ENCODE measurements at regions not wholly inside any gene's neighbourhood (a gene's known extent, or its start where the extent isn't known, plus 50 kb on each side); places are given as distances from the start of the nearest gene placed in this dataset.

DNA sequence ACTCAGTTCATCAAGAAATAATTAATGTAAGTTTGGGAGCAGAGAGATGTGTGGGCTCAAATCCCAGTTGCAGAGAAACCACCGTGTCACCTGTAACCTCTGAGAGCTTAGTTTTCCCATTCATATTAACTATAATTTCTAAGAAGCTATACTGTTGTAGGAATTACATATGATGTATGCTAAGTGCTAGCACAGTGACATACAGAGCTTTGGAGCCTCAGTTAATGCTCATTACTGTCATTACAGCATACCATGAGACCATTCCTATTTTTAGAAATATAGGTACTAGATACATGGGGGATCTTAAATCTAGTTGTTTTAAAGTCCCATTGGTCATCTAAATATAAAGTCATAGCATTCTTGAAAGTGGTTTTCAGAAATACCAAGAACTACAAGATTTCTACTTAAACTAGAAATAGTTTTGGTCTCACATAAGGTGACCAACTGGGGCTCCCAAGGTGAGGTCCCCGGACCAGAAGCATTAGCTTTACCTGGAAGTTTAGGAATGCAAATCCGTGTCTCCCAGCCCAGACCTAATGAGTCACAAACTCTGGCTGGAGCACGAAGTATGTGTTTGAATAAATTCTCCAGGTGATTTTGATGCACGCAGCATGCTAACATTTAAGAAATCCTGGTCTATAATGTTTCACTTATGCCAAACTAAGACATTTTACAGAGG is 144.6 kb downstream of the LACC1 start:
- FAIRE-seq, result no peak
- CTCF ChIA-PET (ENCODE audit: low intra/inter-chr PET ratio, low total read pairs), result no interaction called here

DNA sequence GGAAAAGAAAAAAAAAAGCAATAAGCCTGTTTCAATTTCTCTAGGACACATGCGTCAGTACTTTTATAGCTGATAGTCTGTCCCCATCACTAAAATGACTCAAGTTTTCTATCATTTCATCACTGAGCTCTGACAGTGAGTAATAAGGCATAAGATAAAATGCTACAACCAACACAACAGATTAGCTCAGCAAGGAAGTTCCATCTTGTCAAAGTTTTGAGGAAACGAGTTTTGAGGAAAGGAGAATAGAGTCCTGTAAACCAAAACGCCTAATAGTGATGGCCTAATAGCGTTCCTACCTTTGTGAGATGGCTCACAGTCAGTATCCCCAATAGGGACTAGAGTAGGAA is 145.1 kb downstream of the LACC1 start:
- intact Hi-C loops (cut with micrococcal nuclease; ENCODE audit: unreplicated experiment), result no loop called here
- in situ Hi-C loops (cut with HindIII; ENCODE audit: extremely low pct_ligation_motif_present, low pct_unique_long_range_greater_than_20kb), result no loop called here
- FAIRE-seq (no peak), DNase-seq (ENCODE audit: low spot score) (no peak), ATAC-seq (no peak)
- TF ChIP-seq, protein P1, sequence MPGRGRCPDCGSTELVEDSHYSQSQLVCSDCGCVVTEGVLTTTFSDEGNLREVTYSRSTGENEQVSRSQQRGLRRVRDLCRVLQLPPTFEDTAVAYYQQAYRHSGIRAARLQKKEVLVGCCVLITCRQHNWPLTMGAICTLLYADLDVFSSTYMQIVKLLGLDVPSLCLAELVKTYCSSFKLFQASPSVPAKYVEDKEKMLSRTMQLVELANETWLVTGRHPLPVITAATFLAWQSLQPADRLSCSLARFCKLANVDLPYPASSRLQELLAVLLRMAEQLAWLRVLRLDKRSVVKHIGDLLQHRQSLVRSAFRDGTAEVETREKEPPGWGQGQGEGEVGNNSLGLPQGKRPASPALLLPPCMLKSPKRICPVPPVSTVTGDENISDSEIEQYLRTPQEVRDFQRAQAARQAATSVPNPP (CRISPR knock-in tag; IDR thresholded peaks at IDR 0.05), result no peak
- TF ChIP-seq GTF3A (CRISPR knock-in tag; conservative IDR thresholded peaks at IDR 0.05), result no peak
- TF ChIP-seq ERF (CRISPR knock-in tag; IDR thresholded peaks at IDR 0.05), result no peak
- TF ChIP-seq THAP11 (CRISPR knock-in tag; IDR thresholded peaks at IDR 0.05), result no peak
- TF ChIP-seq KLF12 (CRISPR knock-in tag; IDR thresholded peaks at IDR 0.05; ENCODE audit: borderline replicate concordance), result no peak
- no peak for TF ChIP-seq AHR (CRISPR knock-in tag; IDR thresholded peaks at IDR 0.05)
- TF ChIP-seq, protein P2, sequence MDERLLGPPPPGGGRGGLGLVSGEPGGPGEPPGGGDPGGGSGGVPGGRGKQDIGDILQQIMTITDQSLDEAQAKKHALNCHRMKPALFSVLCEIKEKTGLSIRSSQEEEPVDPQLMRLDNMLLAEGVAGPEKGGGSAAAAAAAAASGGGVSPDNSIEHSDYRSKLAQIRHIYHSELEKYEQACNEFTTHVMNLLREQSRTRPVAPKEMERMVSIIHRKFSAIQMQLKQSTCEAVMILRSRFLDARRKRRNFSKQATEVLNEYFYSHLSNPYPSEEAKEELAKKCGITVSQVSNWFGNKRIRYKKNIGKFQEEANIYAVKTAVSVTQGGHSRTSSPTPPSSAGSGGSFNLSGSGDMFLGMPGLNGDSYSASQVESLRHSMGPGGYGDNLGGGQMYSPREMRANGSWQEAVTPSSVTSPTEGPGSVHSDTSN (CRISPR knock-in tag; IDR thresholded peaks at IDR 0.05), result no peak
- TF ChIP-seq FOXA3 (CRISPR knock-in tag; IDR thresholded peaks at IDR 0.05), result no peak
- TF ChIP-seq CENPX (CRISPR knock-in tag; IDR thresholded peaks at IDR 0.05), result no peak
- TF ChIP-seq SMAD1 (CRISPR knock-in tag; IDR thresholded peaks at IDR 0.05; ENCODE audit: borderline replicate concordance, low read depth), result no peak
- TF ChIP-seq MXD4 (CRISPR knock-in tag; IDR thresholded peaks at IDR 0.05), result no peak
- no peak for TF ChIP-seq POGZ (CRISPR knock-in tag; IDR thresholded peaks at IDR 0.05)
- TF ChIP-seq, protein P3, sequence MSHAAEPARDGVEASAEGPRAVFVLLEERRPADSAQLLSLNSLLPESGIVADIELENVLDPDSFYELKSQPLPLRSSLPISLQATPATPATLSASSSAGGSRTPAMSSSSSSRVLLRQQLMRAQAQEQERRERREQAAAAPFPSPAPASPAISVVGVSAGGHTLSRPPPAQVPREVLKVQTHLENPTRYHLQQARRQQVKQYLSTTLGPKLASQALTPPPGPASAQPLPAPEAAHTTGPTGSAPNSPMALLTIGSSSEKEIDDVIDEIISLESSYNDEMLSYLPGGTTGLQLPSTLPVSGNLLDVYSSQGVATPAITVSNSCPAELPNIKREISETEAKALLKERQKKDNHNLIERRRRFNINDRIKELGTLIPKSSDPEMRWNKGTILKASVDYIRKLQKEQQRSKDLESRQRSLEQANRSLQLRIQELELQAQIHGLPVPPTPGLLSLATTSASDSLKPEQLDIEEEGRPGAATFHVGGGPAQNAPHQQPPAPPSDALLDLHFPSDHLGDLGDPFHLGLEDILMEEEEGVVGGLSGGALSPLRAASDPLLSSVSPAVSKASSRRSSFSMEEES (CRISPR knock-in tag; IDR thresholded peaks at IDR 0.05), result no peak
- no peak for TF ChIP-seq ZNF468 (CRISPR knock-in tag; IDR thresholded peaks at IDR 0.05)
- TF ChIP-seq ZNF547 (CRISPR knock-in tag; IDR thresholded peaks at IDR 0.05), result no peak
- no peak for TF ChIP-seq IKZF1 (IDR thresholded peaks at IDR 0.05)
- no peaks in the 10 kb centered on the region for H3K27me3 ChIP-seq (ENCODE audit: control insufficient read depth in 1 of 2, insufficient read depth in 2 of 2, low read length in 2 of 2)
- H3K36me3 ChIP-seq (replicated peaks in 1 of 2; ENCODE audit: control insufficient read depth in 1 of 2, insufficient read depth in 2 of 2, low read length in 2 of 2), result no peaks in the 10 kb centered on the region
- POLR2A ChIA-PET, result no interaction called here
- no peak overlapping the region for H2AFZ ChIP-seq (ENCODE audit: low read length)
- H4K20me1 ChIP-seq (ENCODE audit: insufficient read depth, low read length), result no peaks in the 10 kb centered on the region
- no peak overlapping the region for H3K9ac ChIP-seq (ENCODE audit: insufficient read depth, low read depth, low read length)
- no peak overlapping the region for H3K4me3 ChIP-seq (replicated peaks in 1 of 3; ENCODE audit: insufficient read depth in 1 of 3, low read depth in 2 of 3, low read length in 3 of 3)
- WGBS (ENCODE audit: low lambda C conversion rate), result 22% methylated on average over 4 of the region's 4 CpGs
- H3K4me2 ChIP-seq (ENCODE audit: low read depth, low read length), result no peak overlapping the region
- no peaks in the 10 kb centered on the region for H3K79me2 ChIP-seq (ENCODE audit: insufficient read depth, low read length)
- no peaks in the 10 kb centered on the region for H3K9me3 ChIP-seq (ENCODE audit: low read length)
- no TSS peak for BruUV-seq (replicated peaks)
- CTCF ChIA-PET (ENCODE audit: low intra/inter-chr PET ratio, low total read pairs), result no interaction called here
- no peak overlapping the region for H3K27ac ChIP-seq (ENCODE audit: extremely low read length, insufficient read depth, low read length)
- peaks cover 9% of the 10 kb centered on the region for H3K4me1 ChIP-seq (ENCODE audit: insufficient read depth, low read length)

More for the DNA sequence above, 144.6 kb downstream of the LACC1 start:
- DNase-seq (ENCODE audit: low spot score), result no peak
- Histone ChIP-seq H3K9me3 (ENCODE audit: low read length) (no peaks in the 10 kb centered on the region), H3K9ac (ENCODE audit: insufficient read depth, low read depth, low read length) (no peak overlapping the region), H3K27me3 (ENCODE audit: control insufficient read depth in 1 of 2, insufficient read depth in 2 of 2, low read length in 2 of 2) (no peaks in the 10 kb centered on the region), H4K20me1 (ENCODE audit: insufficient read depth, low read length) (no peaks in the 10 kb centered on the region), H3K36me3 (replicated peaks in 1 of 2; ENCODE audit: control insufficient read depth in 1 of 2, insufficient read depth in 2 of 2, low read length in 2 of 2) (no peaks in the 10 kb centered on the region), H3K27ac (ENCODE audit: extremely low read length, insufficient read depth, low read length) (no peak overlapping the region), H2AFZ (ENCODE audit: low read length) (no peak overlapping the region), H3K4me1 (ENCODE audit: insufficient read depth, low read length) (peaks cover 9% of the 10 kb centered on the region), H3K79me2 (ENCODE audit: insufficient read depth, low read length) (no peaks in the 10 kb centered on the region), H3K4me3 (replicated peaks in 1 of 3; ENCODE audit: insufficient read depth in 1 of 3, low read depth in 2 of 3, low read length in 3 of 3) (no peak overlapping the region), H3K4me2 (ENCODE audit: low read depth, low read length) (no peak overlapping the region)
- in situ Hi-C loops (cut with HindIII; ENCODE audit: extremely low pct_ligation_motif_present, low pct_unique_long_range_greater_than_20kb), result no loop called here
- POLR2A ChIA-PET, result no interaction called here
- 19% methylated on average over 5 of the region's 5 CpGs for WGBS (ENCODE audit: low lambda C conversion rate)
- intact Hi-C loops (cut with micrococcal nuclease; ENCODE audit: unreplicated experiment), result no loop called here
- ATAC-seq, result no peak
- TF ChIP-seq FOXA1 (IDR thresholded peaks at IDR 0.05) (no peak), FOXA1 (CRISPR knock-in tag; IDR thresholded peaks at IDR 0.05) (no peak)
- no TSS peak for BruUV-seq (replicated peaks)
